ENCODE measurements at regions not wholly inside any gene's neighbourhood (a gene's known extent, or its start where the extent isn't known, plus 50 kb on each side); places are given as distances from the start of the nearest gene placed in this dataset.

DNA sequence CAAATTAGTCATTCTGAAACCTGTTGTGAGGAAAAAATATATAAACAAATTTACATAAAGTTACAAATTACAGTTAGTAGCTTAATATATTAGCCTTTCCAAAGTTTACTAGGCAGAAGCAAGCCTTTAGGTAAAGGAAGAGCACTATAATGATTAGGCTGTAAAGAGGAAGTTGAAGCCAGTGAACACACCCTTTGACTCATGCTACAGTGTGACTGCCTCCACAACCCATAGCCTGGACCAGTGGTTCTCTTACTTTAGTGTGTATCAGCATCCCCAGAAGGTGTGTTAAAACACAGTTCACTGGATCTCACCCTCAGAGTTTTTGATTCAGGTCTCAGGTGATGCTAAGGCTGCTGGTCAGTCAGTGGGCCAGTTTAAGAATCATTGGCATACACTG lies 91.4 kb upstream of the DEFB112 start:
- TF ChIP-seq POLR2A (IDR thresholded peaks at IDR 0.05) (no peak), EP300 (IDR thresholded peaks at IDR 0.05; ENCODE audit: low read depth) (no peak)
- TF ChIP-seq, protein P1, sequence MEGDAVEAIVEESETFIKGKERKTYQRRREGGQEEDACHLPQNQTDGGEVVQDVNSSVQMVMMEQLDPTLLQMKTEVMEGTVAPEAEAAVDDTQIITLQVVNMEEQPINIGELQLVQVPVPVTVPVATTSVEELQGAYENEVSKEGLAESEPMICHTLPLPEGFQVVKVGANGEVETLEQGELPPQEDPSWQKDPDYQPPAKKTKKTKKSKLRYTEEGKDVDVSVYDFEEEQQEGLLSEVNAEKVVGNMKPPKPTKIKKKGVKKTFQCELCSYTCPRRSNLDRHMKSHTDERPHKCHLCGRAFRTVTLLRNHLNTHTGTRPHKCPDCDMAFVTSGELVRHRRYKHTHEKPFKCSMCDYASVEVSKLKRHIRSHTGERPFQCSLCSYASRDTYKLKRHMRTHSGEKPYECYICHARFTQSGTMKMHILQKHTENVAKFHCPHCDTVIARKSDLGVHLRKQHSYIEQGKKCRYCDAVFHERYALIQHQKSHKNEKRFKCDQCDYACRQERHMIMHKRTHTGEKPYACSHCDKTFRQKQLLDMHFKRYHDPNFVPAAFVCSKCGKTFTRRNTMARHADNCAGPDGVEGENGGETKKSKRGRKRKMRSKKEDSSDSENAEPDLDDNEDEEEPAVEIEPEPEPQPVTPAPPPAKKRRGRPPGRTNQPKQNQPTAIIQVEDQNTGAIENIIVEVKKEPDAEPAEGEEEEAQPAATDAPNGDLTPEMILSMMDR (IDR thresholded peaks at IDR 0.05): no peak
